ENCODE measurements at regions not wholly inside any gene's neighbourhood (a gene's known extent, or its start where the extent isn't known, plus 50 kb on each side); places are given as distances from the start of the nearest gene placed in this dataset.

GRCh38 chr5:153136910-153137614 lies 353.4 kb upstream of the GRIA1 start:
- dilution Hi-C loops (cut with MboI; ENCODE audit: extremely low pct_ligation_motif_present, low sequenced_read_pairs) = no loop called here

DNA sequence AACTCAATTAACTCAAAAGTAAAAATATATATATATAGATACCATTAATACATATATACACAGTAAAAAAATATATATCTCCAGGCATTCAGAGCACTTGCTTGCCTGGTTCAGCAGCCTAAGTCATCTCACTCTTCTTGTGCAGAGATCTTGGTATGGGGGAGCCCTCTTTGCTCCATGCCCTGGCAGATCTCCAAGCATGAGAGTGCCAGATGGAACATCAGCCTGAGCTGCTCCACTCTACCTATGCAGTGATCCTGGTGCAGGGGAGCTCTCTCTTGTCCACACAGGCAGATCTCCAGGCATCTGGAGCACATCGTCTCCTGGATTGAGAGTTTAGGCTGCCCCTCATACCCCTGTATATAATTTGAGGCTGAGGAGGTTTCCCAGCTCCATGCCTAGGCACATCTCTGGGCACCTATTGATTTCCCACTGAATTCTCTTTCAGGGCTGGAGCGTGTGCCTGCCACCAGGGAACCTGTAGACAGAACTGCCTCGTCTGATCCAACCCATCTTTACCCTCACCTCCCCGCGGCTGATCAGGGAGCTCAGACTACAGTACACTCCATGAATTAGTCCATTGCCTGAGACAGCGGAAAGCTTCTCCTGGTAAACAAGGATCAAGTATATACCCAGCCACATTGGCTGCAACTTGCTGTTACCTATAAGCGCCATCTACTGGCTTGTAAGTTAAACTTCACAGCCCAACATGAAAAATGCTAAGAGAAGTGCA lies 342.4 kb upstream of the GRIA1 start:
- no peak overlapping the region for H3K27ac ChIP-seq (ENCODE audit: control insufficient read depth, insufficient read depth, low read length)
- H3K9me3 ChIP-seq (ENCODE audit: control insufficient read depth, low read depth, low read length) = peaks cover 2% of the 10 kb centered on the region
- peak overlapping the region; percentile 64 for H3K4me2 ChIP-seq (ENCODE audit: control insufficient read depth, extremely low read depth, insufficient read depth, low read depth, low read length)
- peaks cover 8% of the 10 kb centered on the region for H3K4me1 ChIP-seq (ENCODE audit: control insufficient read depth, extremely low read depth, insufficient read depth, low read length)
- H3K4me3 ChIP-seq (ENCODE audit: control insufficient read depth in 2 of 3, extremely low read depth in 1 of 3, insufficient read depth in 2 of 3, low read depth in 1 of 3, low read length in 3 of 3) = no peak overlapping the region
- H2AFZ ChIP-seq (ENCODE audit: control insufficient read depth, low read length) = peak overlapping the region; percentile 60
- DNase-seq (ENCODE audit: low read depth, low spot score) = no peak
- dilution Hi-C loops (cut with MboI; ENCODE audit: extremely low pct_ligation_motif_present, low sequenced_read_pairs) = no loop called here
- no peaks in the 10 kb centered on the region for H4K20me1 ChIP-seq (ENCODE audit: control insufficient read depth, extremely low read depth, insufficient read depth, low read length)
- H3K9ac ChIP-seq (ENCODE audit: control insufficient read depth, extremely low read depth, insufficient read depth, low read length) = peak overlapping the region; percentile 15
- H3K27me3 ChIP-seq (ENCODE audit: control insufficient read depth, extremely low read depth, insufficient read depth, low read length) = no peaks in the 10 kb centered on the region
- H3K79me2 ChIP-seq (ENCODE audit: control insufficient read depth, insufficient read depth, low read length) = no peaks in the 10 kb centered on the region
- FAIRE-seq = peak; percentile 97
- no peaks in the 10 kb centered on the region for H3K9me1 ChIP-seq (ENCODE audit: control insufficient read depth, extremely low read depth, insufficient read depth, low read length)
- TF ChIP-seq CTCF (optimal IDR thresholded peaks at IDR 0.05 in 1 of 3, IDR thresholded peaks at IDR 0.05 in 1 of 3, conservative IDR thresholded peaks at IDR 0.05 in 1 of 3; ENCODE audit: extremely low read depth in 1 of 3, insufficient read depth in 2 of 3, low read length in 3 of 3) (peak; percentile 70 to 76 (median 70)), EZH2 (IDR thresholded peaks at IDR 0.05; ENCODE audit: low read length) (no peak)
- H3K36me3 ChIP-seq (ENCODE audit: control insufficient read depth in 2 of 2, extremely low read depth in 1 of 2, insufficient read depth in 2 of 2, low read length in 2 of 2) = no peaks in the 10 kb centered on the region

More at GRCh38 chr5:153136910-153137614, 353.4 kb upstream of the GRIA1 start:
- no peak for DNase-seq (ENCODE audit: low read depth, low spot score)
- FAIRE-seq = no peak
- TF ChIP-seq CTCF (optimal IDR thresholded peaks at IDR 0.05 in 1 of 3, IDR thresholded peaks at IDR 0.05 in 1 of 3, conservative IDR thresholded peaks at IDR 0.05 in 1 of 3; ENCODE audit: extremely low read depth in 1 of 3, insufficient read depth in 2 of 3, low read length in 3 of 3) (no peak), EZH2 (IDR thresholded peaks at IDR 0.05; ENCODE audit: low read length) (no peak)
- Histone ChIP-seq H3K9ac (ENCODE audit: control insufficient read depth, extremely low read depth, insufficient read depth, low read length) (no peak overlapping the region), H3K9me3 (ENCODE audit: control insufficient read depth, low read depth, low read length) (no peaks in the 10 kb centered on the region), H3K4me3 (ENCODE audit: control insufficient read depth in 2 of 3, extremely low read depth in 1 of 3, insufficient read depth in 2 of 3, low read depth in 1 of 3, low read length in 3 of 3) (no peak overlapping the region), H3K79me2 (ENCODE audit: control insufficient read depth, insufficient read depth, low read length) (no peaks in the 10 kb centered on the region), H3K27me3 (ENCODE audit: control insufficient read depth, extremely low read depth, insufficient read depth, low read length) (no peaks in the 10 kb centered on the region), H3K36me3 (ENCODE audit: control insufficient read depth in 2 of 2, extremely low read depth in 1 of 2, insufficient read depth in 2 of 2, low read length in 2 of 2) (no peaks in the 10 kb centered on the region), H3K4me1 (ENCODE audit: control insufficient read depth, extremely low read depth, insufficient read depth, low read length) (peaks cover 9% of the 10 kb centered on the region), H2AFZ (ENCODE audit: control insufficient read depth, low read length) (no peak overlapping the region), H3K4me2 (ENCODE audit: control insufficient read depth, extremely low read depth, insufficient read depth, low read depth, low read length) (no peak overlapping the region), H3K9me1 (ENCODE audit: control insufficient read depth, extremely low read depth, insufficient read depth, low read length) (no peaks in the 10 kb centered on the region), H4K20me1 (ENCODE audit: control insufficient read depth, extremely low read depth, insufficient read depth, low read length) (no peaks in the 10 kb centered on the region), H3K27ac (ENCODE audit: control insufficient read depth, insufficient read depth, low read length) (no peak overlapping the region)
